ENCODE measurements at regions not wholly inside any gene's neighbourhood (a gene's known extent, or its start where the extent isn't known, plus 50 kb on each side); places are given as distances from the start of the nearest gene placed in this dataset.

GRCh38 chrX:39779952-39780783 lies 317.6 kb downstream of the BCOR start:
- Histone ChIP-seq H3K27me3 (ENCODE audit: insufficient read depth, low read length) (no peaks in the 10 kb centered on the region), H3K36me3 (ENCODE audit: control insufficient read depth in 1 of 2, insufficient read depth in 2 of 2, low read length in 2 of 2) (no peaks in the 10 kb centered on the region), H3K9me3 (ENCODE audit: control insufficient read depth in 1 of 2, insufficient read depth in 1 of 2, low read depth in 1 of 2, low read length in 2 of 2) (no peaks in the 10 kb centered on the region), H3K9me2 (ENCODE audit: insufficient read depth) (no peaks in the 10 kb centered on the region), H4K20me1 (ENCODE audit: insufficient read depth) (no peaks in the 10 kb centered on the region), H3K9ac (ENCODE audit: low read length) (no peak overlapping the region), H3K79me2 (ENCODE audit: insufficient read depth, low read length) (no peaks in the 10 kb centered on the region), H3K27ac (ENCODE audit: low read depth, low read length) (no peak overlapping the region), H2AFZ (ENCODE audit: low read depth, low read length, poor library complexity, severe bottlenecking) (no peak overlapping the region), H3K4me3 (replicated peaks in 1 of 2; ENCODE audit: low read depth in 1 of 2, low read length in 2 of 2) (no peak overlapping the region), H3K4me1 (ENCODE audit: control insufficient read depth in 1 of 2, insufficient read depth in 2 of 2, low read length in 2 of 2) (no peaks in the 10 kb centered on the region), H3K4me2 (ENCODE audit: low read length) (no peak overlapping the region)
- no TSS peak for BruUV-seq (replicated peaks)
- no peak for TF ChIP-seq EGR1 (IDR thresholded peaks at IDR 0.05; ENCODE audit: low read depth)
- no peak for TF ChIP-seq POLR2AphosphoS5 (IDR thresholded peaks at IDR 0.05; ENCODE audit: low read depth, low read length)
- no peak for TF ChIP-seq SIN3A (IDR thresholded peaks at IDR 0.05; ENCODE audit: low read depth)
- no peak for TF ChIP-seq ELF1 (IDR thresholded peaks at IDR 0.05; ENCODE audit: borderline replicate concordance, low read depth)
- TF ChIP-seq POLR2A (IDR thresholded peaks at IDR 0.05; ENCODE audit: borderline replicate concordance, extremely low read depth, insufficient read depth, insufficient read length), result no peak
- no peak for TF ChIP-seq JUND (IDR thresholded peaks at IDR 0.05)
- TF ChIP-seq CEBPB (IDR thresholded peaks at IDR 0.05; ENCODE audit: low read depth), result no peak
- no peak for TF ChIP-seq ATF3 (IDR thresholded peaks at IDR 0.05)
- TF ChIP-seq CTCF (IDR thresholded peaks at IDR 0.05 in 2 of 3, conservative IDR thresholded peaks at IDR 0.05 in 1 of 3; ENCODE audit: borderline replicate concordance in 1 of 3, insufficient read depth in 1 of 3, low read depth in 2 of 3, low read length in 2 of 3), result no peak
- no peak for TF ChIP-seq YY1 (IDR thresholded peaks at IDR 0.05; ENCODE audit: extremely low read depth, insufficient replicate concordance, low read depth, low read length)
- no peak for TF ChIP-seq TCF7L2 (IDR thresholded peaks at IDR 0.05; ENCODE audit: borderline replicate concordance, extremely low read depth, insufficient read depth, insufficient read length)
- TF ChIP-seq EZH2 (IDR thresholded peaks at IDR 0.05), result no peak
- TF ChIP-seq CBX3 (IDR thresholded peaks at IDR 0.05; ENCODE audit: low read depth), result no peak
- TF ChIP-seq SRF (IDR thresholded peaks at IDR 0.05; ENCODE audit: low read depth), result no peak
- no peak for TF ChIP-seq ZBTB33 (IDR thresholded peaks at IDR 0.05; ENCODE audit: extremely low read depth, insufficient replicate concordance, low read length)
- no peak for TF ChIP-seq SP1 (IDR thresholded peaks at IDR 0.05; ENCODE audit: low read depth)
- no peak for TF ChIP-seq ZNF274 (IDR thresholded peaks at IDR 0.05; ENCODE audit: low read depth, low read length)
- no peak for DNase-seq (ENCODE audit: low read depth, low spot score)
- intact Hi-C loops (cut with micrococcal nuclease), result no loop called here
- CTCF ChIA-PET, result no interaction called here
- RAD21 ChIA-PET (ENCODE audit: low non-redundant PET in 1 of 2, low total read pairs in 2 of 2, uncharacterized antibody in 2 of 2, unreplicated experiment in 2 of 2), result no interaction called here
- POLR2A ChIA-PET, result no interaction called here
- no peak for ATAC-seq

Measured in HCT116 (cell line).